GM18508 (cell line): ENCODE measurements at regions not wholly inside any gene's neighbourhood (a gene's known extent, or its start where the extent isn't known, plus 50 kb on each side); places are given as distances from the start of the nearest gene placed in this dataset.

Experiments
- ATAC-seq: cut with Tn5 transposase; IDR thresholded peaks from one replicate; pipeline ENCODE4 v1.9.1; 2021; ENCODE audit warnings: moderate number of reproducible peaks; ENCODE audit not compliant: insufficient read depth, unreplicated experiment

DNA sequence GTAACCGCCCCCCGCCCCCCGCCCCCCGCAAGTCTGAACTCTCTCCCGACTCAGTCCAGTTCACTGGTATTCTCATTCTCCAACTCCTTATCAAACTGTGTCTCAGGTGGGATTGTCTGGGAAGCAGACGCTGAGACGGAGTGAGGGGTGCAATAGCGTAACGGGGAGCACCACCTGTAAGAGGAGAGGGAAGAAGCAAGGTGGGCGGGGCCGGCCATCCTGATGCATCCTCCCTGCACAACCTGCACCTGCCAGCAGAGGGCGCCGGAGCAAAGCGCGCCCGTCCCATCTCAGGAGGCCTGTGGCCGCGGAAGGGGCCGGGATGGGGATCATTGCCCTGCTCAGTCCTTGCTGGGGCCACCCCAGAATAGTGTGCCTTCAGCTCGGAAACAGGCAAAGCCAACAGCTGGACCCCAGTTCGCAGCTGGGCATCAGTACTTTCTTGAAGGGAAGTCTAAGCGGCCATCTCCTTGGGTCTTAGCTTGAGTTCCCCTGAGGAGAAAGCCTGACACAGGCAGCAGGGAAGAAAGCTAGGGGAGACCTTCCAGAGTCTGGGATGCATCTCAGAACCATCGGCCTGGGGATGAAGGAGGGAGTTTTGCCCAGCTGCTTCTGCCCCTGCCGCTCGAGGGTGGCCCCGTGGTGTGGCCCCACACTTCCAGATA, 208.0 kb downstream of the TFCP2L1 start:
- no peak for ATAC-seq

DNA sequence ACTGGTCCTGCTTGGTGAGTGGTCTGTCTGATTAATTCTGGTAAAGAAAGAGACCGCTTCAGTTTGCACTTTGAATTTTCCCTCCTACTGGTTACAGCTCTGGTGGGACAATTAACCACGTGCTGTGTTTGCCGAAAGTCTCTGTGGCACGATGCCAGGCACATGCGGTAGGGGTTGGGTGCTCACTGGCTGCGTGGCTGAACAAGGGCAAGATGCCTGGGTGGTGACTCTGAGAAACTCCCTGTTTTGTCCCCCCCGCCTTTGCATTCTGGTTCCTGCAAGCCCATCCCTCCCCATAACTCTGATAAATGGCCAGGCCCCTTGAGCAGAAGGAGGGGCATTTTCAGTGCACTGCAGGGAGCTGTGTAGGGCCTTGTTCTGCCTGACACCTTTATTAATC, 206.1 kb downstream of the TFCP2L1 start:
- ATAC-seq: no peak

DNA sequence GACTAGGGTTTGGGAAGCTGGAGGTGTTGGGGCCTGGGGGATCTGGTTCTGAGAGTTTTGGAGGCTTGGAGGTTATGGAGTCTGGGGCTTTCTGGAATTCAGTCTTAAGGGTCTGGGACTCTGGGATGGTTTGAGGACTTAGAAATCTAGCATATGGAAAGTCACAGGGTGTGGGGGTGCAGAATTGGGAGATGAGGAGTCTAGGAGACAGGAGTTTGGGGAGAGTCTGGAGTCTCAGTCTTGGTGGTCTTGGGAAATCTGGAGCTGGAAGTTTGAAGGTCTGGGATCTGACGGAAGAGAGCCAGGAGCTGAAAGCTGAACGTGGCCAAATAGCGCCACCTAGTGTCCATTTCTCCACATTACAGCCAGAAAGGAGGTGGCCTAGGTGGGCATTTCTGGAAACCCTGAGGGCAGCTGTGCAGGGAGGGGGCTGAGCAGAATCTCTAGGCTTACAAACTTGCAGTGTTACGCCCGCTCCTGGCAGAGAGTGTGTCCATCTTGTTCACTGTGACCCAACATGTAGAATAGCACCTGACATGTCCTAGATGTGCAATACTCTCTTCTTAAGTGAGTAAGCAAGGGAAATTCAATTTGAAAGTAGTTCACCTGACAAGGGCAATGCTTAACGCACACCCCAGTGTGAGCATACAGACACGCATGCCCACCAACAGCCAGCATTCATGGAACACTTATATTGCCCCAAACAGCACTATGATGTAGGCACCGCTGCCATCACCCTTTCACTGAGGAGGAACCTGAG, 204.8 kb downstream of the TFCP2L1 start:
- no peak for ATAC-seq

DNA sequence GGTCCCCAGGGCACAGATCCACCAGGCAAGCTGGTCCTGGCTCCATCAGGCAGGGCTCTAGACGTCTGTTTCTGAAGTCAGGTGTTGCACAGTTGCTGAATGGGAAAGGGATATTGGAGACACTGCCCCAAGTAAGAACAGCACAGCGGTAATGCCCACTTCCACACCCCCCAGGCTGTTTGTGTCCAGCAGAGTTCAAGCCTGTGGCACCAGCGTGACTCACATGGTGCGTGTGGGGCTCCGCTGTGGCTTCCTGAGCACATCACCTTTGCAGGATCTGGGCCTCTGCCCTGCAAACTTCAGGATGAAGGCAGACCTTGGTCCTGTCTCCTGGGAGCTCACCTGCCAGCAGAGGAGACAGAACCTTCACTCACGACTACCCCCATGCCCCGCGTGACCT, 203.3 kb downstream of the TFCP2L1 start:
- ATAC-seq: no peak

DNA sequence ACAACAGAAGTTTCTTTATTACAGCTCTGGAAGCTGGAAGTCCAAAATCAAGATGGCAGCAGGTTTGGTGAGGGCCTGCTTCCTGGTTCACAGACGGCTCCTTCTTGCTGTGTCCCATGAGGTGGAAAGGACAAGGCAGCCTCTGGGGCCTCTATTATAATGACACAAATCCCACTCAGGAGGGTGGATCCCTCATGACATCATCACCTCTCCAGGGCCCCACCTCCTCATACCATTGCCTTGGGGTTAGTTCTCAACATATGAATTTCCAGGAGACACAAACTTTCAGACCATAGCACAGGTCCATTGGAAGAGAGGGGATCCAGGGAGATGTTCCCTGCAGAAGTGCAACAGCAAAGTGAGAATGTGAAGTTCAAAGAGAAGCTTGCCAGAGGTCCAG, 202.8 kb downstream of the TFCP2L1 start:
- no peak for ATAC-seq

DNA sequence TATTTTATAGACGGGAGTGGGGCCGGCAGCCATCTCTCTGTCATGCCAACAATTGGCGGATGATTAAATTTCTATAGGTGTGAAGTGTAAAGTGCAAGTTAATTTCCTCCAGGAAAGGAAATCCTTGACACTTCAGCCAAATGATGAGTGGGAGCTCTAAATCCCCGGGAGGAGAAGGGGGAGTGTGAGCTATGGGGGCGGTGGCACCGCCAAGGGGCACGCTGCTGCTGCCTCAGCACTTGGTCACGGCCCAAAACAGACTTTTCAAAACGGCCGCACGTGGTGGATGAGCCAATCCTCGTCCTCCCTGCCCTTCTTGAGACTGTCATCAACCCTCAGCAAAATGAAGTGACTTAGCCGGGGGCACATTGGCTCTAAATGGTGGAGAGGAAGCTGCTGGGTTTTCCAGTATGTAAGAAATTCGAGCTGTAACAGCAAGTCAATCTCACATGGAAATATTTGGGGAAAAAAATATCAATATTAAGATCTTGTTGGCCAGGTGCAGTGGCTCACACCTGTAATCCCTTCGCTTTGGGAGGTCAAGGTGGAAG, 200.8 kb downstream of the TFCP2L1 start:
- ATAC-seq: no peak

DNA sequence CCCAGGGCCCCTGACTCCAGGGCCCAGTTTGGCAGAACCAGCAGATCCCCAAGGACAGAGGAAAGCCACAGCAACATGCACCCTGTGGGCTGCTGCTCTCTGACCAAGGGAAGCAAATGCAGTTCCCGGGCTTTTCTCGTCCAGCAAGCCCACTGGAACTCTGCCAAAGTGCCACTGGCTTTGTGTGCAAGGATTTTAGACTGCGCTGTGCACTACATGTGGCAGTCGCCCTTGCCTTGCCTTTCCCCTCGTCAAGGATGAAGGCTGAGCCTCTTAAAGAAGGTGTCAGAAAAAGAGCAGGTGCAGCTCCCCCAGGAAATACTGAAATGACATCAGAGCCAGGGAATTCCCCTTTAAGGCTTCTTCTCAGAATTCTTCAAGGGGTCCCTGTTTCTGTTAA, 199.2 kb downstream of the TFCP2L1 start:
- no peak for ATAC-seq

DNA sequence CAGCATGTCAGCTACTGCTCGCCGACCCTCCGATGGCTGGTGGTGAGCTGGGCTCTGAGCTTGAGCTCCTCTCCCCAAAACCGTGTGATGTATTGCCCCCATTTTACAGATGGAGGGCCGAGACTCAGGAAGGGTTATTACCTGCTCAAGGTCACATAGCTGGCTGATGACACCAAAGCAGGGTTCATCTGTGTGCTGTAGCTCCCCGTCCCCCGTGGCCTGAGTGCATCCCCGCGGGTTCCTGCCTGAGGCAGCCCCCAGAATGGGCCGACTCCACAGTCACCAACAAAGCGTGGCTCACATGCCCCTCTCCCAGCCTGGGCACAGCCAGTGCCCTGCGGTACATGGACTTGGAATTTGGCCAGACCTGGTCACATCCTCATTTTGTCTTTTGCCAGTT, 198.6 kb downstream of the TFCP2L1 start:
- ATAC-seq: no peak

DNA sequence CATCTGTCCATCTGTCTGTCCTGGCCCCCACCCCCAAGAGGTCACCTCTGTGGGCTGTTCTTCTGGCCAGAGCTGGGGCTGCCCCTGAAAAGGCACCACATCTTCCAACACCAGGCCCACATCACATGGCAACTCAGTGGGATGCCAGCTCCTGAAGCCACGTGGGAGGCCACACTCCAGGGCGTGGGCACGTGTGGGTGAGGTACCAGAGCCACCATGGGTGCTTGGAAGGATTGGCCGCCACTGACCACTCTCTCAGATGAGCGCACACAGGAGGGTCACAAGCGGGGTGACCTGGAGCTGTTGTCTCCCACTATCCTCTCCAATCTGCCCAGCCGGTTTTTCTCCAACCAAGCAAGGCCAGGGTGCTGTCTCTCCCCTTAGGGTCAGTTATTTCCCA, 197.9 kb downstream of the TFCP2L1 start:
- ATAC-seq: no peak

DNA sequence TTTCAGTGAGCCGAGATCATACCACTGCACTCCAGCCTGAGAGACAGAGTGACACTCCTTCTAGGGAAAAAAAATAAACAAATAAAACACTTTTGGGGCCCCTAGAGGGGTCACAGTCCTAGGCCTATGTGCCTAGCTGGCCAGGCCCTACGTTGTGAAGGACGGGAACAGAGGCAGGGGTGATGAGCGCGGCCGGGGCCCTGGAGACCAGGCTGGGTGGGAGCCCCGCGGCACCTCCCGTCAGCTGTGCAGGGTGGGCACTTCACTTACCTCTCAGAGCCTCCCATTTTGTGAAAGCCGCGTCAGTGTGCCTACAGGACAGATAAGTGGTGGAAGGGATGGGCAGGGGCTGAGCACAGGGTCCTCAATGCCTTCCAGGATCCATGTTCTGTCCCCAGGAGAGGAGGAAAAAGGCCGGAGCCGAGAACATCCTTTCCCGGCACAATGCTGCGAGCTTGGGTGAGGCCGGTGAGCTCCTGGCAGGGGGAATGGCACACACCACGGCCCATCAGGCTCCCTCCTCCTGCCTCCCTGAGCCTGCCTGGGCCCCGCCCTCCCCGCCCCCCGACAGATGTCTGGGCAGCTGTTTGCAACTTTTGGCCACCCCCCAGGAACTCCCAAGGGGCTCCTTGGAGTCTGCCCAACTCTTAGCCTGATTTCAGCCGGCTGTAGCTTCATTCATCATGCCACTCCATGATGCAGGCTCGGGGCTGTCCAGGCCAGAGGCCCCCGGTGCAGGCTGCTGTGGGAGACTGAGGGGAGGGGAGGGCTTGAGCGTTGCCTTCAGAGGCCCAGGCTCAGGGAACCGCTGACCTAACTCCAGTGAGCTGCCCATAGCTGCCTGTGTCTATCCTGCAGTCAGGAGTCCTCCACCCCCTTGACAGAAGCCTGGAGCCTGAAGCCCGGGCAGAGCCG, 196.5 kb downstream of the TFCP2L1 start:
- ATAC-seq: no peak

DNA sequence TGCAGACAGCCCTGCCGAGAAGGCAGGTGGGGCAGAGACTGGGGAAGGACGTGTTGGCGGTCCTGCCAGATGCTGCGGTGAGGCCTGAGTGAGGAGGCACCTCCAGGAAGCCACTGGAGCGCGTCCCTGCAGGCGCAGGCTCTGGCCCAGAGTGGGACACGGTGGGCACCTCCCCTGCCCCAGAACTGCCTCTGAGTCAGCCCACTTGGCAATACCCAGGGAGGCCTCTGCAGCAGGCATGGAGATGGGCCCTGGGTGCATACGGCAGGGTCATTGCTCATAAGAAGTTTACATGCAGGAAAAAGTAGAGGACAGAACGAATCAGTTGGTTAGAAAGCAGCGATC, 195.9 kb downstream of the TFCP2L1 start:
- no peak for ATAC-seq

DNA sequence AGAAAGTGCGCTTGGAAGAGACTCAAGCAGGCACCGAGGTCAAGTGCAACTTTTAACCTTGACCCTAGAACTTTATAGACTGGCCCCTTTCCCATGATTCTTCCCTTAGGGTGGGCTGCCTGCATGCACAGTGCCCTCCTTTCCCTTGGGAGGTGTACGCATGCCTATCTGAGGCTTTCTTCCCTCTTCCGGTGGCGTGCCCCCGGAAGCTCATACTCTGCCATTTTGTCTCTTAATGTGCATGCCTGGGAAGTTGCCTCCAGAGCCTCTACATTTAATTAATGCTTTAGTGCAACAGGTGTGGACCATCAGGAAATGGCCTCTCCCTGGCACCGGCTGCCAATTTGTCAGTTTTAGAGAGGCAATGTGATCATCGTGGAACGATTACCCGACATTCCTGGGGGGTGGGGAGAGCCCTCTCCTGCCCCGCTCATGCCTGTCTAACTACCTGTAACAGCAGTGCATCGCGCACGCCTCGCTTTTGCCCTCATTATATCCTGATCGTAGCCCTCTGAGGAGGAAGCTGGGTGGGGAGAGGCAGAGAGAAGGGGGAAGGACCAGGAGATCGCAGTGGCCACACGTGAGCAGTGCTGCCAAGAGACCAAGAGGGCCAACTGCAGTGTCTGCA, 194.8 kb downstream of the TFCP2L1 start:
- ATAC-seq: no peak

DNA sequence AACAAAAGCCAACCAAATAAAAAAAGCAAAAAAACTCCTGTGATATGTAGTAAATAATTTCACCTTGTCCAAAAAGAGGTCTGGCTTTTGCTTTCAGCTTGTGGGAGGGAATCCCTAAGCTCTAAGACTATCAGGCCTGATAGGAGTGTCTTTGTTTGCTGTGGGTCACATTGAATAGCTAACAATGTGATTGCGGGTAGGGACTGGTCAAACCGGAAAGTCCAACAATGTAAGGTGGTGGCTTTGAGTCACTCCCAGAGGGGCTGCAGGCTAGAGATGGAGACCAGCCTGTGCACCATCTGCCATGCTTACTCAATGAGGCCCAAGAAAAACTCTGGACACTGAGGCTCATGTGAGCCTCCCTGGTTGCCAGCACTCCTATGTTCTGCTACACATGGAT, 192.9 kb downstream of the TFCP2L1 start:
- no peak for ATAC-seq

DNA sequence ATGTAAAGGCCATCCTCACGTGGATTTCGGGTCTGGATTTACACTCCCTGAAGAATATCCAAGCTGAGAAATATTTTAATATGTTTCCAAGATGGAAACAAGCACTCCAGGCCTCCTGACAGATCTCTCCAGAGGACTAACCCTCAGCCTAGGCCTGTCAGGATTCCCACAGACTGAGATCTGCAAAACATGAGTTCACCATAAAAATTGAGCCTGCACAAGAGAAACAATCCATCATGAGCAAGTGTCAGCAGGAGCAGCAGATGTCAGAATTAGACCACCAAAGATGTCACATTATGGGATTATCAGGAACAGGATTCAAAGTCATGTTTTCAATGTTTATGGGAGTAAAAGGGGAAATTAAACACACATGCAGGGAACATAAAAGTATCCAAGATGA, 191.3 kb downstream of the TFCP2L1 start:
- ATAC-seq: no peak

DNA sequence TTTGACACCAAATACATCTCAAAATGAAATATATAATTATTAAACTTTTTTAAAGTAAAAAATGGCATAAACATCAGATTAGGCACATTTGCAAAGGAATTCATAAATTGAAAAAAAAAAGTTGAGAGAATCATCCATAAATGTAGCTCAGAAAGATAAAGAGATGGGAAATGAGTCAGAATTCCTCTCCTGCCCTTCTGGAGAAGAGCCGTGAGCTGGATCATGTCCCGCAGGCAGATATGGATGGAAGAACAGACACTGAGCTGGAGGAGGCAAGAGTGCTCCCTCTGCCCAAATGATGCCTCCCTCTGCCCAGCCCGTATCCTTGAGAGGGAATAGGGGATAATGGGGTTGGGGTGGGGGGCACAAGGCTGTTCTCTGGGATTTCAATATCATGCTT, 190.9 kb downstream of the TFCP2L1 start:
- ATAC-seq: no peak

DNA sequence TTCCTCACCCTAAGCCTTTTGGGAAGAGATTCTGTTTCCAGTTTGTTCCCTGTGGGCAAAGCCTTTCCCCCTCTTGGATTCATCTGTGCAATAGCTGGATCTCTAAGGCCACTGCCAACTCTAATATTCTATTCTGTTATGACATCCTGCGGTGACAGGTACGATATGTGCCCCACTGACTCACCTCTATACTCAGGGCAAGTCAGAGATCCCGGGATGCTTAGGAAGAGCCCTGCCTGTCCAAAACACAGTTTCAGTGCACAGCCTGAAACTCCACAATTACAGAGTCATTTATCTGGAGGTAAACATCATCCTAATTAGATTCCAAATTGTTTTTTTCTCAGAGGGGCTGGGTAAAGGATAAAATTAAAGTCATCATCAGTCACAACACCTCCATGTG, 190.2 kb downstream of the TFCP2L1 start:
- no peak for ATAC-seq

DNA sequence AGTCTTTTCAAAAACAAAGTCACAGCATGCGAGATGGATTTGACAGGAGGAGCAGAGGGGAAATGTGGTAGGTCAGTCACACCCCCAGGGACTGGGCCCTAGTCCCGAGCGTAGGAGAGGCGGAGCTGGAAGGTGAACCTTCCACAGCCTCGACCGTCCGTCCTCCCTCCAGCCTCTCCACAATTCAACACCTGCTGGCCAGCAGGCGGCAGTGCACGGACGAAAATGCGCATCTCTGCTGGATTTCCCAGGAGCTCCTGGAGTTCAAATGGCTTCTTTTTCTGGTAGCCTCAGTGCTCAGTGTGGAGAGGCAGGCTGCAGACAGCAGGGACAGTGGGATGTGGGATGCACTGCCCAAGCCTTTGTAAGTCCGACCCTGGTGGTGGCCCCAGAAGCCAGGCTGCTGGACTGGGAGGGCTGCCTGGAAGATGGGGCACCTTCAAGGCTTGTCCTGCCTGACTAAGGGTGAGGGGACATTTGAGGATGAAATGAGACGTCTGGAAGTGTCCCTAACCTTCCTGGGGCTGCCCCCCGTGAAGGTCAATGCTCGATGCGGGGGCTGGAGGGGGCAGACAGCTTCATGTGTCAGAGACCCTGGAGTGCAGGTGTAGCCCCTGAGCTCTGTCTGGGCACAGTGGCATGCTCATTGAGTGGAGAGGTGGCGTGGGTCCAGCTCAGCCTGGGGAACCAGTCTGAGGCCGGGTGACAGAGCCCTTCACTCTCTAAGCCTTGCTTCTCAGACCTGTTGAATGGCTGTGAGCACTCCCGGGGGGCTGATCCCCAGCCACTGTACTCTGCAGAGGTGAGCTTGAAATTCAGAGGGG, 189.5 kb downstream of the TFCP2L1 start:
- ATAC-seq: no peak

DNA sequence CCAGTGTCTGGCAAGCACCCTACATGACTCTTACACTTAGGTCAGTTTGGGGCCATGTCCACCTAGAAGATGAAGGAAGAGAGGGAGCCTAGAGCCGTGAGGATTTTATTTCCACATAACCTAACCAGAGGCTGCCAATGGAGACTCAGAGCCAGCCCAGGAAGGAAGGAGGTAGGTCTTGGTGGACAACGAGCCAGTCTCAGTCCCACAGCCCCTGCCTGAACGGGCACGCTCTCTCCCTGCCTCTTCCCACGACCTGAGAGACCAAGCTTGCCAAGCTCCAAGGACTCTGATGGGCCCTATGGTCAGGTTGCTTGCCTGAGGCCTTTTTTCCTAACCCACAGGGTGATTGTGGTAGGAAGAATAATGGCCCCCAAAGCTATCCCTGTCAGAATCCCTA, 188.4 kb downstream of the TFCP2L1 start:
- no peak for ATAC-seq

DNA sequence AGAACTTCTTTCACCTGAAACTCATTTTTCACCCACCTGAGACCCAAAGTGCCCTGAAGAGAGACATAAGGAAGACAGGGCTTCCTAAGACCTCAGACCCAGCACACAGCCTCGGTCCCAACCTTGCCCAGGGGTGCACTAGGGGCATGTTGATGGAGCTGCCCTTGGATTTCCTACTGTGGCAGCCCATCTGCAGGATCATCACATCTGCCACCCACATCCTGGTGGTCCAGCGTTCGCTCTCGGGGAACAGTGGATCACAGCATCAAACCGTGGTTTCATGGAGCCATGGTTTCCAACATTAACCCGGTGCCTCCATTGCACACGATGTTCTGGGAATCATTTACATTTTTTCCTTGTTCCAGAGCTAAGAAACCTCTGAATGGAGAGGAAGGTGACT, 186.4 kb downstream of the TFCP2L1 start:
- ATAC-seq: no peak
